ENCODE measurements at regions not wholly inside any gene's neighbourhood (a gene's known extent, or its start where the extent isn't known, plus 50 kb on each side); places are given as distances from the start of the nearest gene placed in this dataset.
"Not testable (repeated sequence)": the region's sequence is repeated elsewhere in the genome, so short reads cannot be mapped to it uniquely, and the experiment has no call there.

DNA sequence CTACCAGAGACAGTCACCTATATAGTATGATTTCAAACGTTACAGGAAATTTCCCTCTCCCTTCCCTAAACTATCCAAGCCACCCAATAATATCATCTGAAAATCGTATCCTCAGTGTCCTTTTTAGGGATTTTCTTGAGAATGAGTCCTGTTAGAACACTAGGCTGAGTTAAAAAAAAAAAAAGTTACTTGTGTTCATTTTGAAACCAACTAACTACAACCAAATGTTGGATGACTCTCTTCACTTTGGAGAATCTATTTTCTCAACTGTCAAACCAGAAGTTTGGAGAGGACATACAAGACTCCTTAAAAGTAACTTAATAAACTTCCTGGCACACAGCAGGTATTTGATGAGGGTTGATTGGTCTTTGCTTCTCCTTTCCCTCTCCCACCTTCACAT, 183.2 kb upstream of the SESN3 start:
- TF ChIP-seq, protein P1, sequence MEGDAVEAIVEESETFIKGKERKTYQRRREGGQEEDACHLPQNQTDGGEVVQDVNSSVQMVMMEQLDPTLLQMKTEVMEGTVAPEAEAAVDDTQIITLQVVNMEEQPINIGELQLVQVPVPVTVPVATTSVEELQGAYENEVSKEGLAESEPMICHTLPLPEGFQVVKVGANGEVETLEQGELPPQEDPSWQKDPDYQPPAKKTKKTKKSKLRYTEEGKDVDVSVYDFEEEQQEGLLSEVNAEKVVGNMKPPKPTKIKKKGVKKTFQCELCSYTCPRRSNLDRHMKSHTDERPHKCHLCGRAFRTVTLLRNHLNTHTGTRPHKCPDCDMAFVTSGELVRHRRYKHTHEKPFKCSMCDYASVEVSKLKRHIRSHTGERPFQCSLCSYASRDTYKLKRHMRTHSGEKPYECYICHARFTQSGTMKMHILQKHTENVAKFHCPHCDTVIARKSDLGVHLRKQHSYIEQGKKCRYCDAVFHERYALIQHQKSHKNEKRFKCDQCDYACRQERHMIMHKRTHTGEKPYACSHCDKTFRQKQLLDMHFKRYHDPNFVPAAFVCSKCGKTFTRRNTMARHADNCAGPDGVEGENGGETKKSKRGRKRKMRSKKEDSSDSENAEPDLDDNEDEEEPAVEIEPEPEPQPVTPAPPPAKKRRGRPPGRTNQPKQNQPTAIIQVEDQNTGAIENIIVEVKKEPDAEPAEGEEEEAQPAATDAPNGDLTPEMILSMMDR (IDR thresholded peaks at IDR 0.05): no peak
- TF ChIP-seq ZFX (IDR thresholded peaks at IDR 0.05; ENCODE audit: borderline replicate concordance): no peak

DNA sequence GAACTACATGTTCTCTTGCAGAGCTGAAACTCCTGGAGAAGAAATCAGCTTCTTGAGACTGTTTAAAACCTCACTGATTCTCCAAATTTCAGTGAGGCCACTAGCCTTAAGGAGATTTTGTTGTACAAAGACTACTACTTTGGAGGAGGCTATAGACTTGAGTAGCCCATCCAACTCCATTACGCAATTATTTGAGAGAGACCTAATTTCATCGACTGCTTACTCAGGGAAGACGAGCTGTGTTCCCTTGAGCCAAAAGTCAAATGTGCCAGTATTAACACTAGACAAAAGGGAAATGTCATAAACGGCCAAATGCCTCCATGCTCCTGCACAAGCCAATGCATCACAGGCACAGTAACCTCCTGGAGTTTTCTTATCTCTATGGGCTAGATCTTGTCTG, 182.8 kb upstream of the SESN3 start:
- TF ChIP-seq, protein P1 (IDR thresholded peaks at IDR 0.05): no peak
- no peak for TF ChIP-seq ZFX (IDR thresholded peaks at IDR 0.05; ENCODE audit: borderline replicate concordance)
- no peak overlapping the region for H3K27ac ChIP-seq

More for the DNA sequence above, 183.2 kb upstream of the SESN3 start:
- H3K27ac ChIP-seq: no peak overlapping the region

DNA sequence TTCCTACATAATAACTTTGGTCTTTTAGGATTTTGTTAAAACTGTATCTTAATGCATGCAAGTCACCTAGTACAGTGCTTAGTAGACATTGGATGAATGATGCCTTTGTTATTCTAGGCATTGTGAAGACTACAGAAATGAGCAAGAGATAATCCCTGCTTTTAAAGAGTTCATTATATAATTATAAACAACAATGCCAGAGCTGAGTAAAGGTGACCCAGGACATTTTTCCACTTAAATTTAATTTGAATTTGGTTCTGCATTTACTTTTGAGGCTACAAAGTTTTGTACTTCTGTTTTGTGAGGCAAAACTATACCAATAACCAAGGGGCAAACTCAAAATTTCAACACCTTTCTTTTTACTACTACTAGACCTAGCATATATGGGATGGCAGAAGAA, 182.0 kb upstream of the SESN3 start:
- no peak overlapping the region for H3K27ac ChIP-seq
- TF ChIP-seq, protein P1 (IDR thresholded peaks at IDR 0.05): no peak
- TF ChIP-seq ZFX (IDR thresholded peaks at IDR 0.05; ENCODE audit: borderline replicate concordance): no peak

DNA sequence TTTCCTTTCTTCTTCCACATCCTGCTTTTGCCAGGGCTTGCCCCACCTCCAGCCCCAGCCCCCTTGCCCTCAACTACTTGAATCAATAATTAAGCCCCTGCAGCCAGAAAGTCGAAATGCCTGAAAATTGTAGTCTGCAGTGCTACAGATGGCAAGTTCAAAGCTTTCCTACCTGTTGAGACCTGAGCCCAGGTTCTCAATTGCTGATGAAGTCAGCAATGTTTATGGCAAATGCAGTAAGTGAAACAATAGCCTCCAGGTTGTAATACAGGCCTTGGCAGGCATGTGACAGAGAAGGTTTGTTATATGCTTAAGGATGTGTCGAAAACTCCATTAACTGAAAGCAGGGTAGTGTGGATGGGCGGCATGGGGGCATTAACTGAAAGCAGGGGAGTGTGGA, 181.1 kb upstream of the SESN3 start:
- H3K27ac ChIP-seq: no peak overlapping the region
- no peak for TF ChIP-seq ZFX (IDR thresholded peaks at IDR 0.05; ENCODE audit: borderline replicate concordance)
- TF ChIP-seq, protein P1 (IDR thresholded peaks at IDR 0.05): no peak

DNA sequence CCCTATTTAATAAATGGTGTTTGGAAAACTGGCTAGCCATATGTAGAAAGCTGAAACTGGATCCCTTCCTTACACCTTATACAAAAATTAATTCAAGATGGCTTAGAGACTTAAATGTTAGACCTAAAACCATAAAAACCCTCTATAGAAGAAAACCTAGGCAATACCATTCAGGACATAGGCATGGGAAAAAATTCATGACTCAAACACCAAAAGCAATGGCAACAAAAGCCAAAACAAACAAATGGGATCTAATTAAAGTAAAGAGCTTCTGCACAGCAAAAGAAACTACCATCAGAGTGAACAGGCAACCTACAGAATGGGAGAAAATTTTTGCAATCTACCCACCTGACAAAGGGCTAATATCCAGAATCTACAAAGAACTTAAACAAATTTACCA, 179.7 kb upstream of the SESN3 start:
- not testable (repeated sequence) for H3K27ac ChIP-seq

DNA sequence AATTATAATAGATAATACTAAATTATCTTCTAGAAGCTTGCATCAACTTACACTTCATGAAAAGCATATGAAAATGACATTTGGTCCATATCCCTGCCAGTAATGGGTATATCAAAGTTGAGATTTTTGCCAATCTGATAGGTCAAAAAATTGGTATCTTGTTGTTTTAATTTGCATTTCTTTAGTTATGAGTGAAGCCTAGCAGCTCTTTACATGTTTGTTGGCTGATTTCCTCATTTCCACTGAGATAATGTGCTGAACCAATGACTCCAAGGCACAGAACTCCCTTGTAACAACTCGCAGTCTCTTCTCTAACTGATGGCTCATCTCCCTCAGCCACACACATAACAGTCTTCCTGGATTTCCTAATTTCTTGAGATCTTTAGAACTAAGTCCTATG, 175.3 kb upstream of the SESN3 start:
- no peak for TF ChIP-seq ZFX (IDR thresholded peaks at IDR 0.05; ENCODE audit: borderline replicate concordance)
- TF ChIP-seq, protein P1 (IDR thresholded peaks at IDR 0.05): no peak
- H3K27ac ChIP-seq: no peak overlapping the region

DNA sequence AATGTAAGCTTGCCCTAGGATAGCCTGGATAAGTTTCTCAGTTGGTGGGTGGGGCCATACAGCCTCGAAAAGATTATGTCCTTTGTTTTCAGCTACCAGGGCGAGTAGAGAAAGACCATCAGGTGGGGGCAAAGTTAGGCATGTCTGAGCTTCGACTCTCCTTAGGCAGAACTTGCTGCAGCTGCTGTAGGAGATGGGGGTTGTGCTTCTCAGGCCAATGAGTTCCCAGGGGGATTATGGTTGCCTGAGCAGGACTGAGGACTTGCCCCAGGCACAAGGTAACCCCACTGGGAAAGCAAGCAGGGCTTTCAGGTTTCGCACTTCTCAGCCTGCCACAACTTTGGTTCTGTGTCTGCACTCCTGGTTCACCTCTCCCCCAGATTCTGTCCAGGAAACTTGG, 173.4 kb upstream of the SESN3 start:
- TF ChIP-seq, protein P1 (IDR thresholded peaks at IDR 0.05): no peak
- TF ChIP-seq ZFX (IDR thresholded peaks at IDR 0.05; ENCODE audit: borderline replicate concordance): no peak
- no peak overlapping the region for H3K27ac ChIP-seq

DNA sequence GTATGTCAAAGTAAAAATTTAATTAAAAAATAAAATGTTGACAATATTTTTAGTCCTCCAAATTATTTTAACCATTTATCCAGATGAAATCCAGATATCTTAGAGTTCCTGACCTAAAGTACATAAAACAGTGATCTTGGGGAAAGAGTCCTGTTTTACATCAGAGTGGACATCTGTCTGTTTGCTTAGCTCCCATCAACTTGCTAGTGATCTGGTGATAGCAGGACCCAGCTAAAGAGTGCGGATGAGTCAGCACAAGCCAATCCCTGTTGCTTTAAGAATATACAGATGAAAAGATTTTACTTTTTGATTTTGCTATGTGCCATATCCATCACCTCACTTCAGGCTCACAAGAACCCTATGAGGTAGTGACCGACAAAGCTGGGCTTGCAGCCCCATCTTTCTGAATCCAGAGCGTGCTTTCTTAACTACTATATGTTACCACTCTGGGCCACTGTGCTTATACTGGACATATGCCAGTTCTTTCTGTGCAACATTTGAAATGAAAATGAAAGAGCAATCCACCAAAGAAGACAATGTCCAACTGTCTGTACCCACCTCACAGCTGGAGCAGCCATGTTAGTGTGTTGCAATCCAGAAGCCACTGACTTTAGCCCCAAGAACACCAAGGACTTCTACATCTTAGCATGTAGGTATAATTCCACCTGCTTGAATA, 167.6 kb upstream of the SESN3 start:
- no peak overlapping the region for H3K27ac ChIP-seq

More for the DNA sequence above, 167.6 kb upstream of the SESN3 start:
- no peak for TF ChIP-seq ZFX (IDR thresholded peaks at IDR 0.05; ENCODE audit: borderline replicate concordance)
- TF ChIP-seq, protein P1 (IDR thresholded peaks at IDR 0.05): no peak
